K562 (cell line): ENCODE measurements at regions not wholly inside any gene's neighbourhood (a gene's known extent, or its start where the extent isn't known, plus 50 kb on each side); places are given as distances from the start of the nearest gene placed in this dataset.

Experiments used
- ATAC-seq: fragments of 200-7000 bp; cut with Tn5 transposase; 3 replicates; pipeline ENCODE4 v1.9.1; 2020; ENCODE audit warnings: moderate library complexity
- BruUV-seq: library from RNA; stranded (reverse); fragments of 400-500 nt; replicated peaks from 2 replicates; lab custom pipeline; 2021; lab: Mats Ljungman, UMichigan
- CTCF ChIA-PET: fragments of 300-600 bp; formaldehyde crosslinking; extraction: SDS; loops from one replicate; lab custom pipeline; 2021; ENCODE audit warnings: low intra/inter-chr PET ratio; lab: Yijun Ruan, JAX
- POLR2A ChIA-PET: fragments of 300-600, 350-650 bp; sonication (Branson Sonifier 250); formaldehyde crosslinking; extraction: SDS; loops from one replicate; lab custom pipeline; 2021; ENCODE audit warnings: antibody characterized with exemption, inconsistent platforms; lab: Yijun Ruan, JAX
- DNase-seq, 4 experiments: peaks; one replicate each; pipeline versions ENCODE4 v3.0.0 to v3.0.0-alpha.2; 2011 to 2018; ENCODE audit warnings: low spot score in 3 of 4, mixed read lengths in 3 of 4; ENCODE audit errors: extremely low read depth in 1 of 4
- FAIRE-seq: peaks from 2 replicates; lab custom pipeline; 2011; peaks lifted over from hg19 to GRCh38; lab: Jason Lieb, UNC
- H2AFZ ChIP-seq: 2 replicates; pipeline ENCODE4 v1.6.0; 2011; ENCODE audit warnings: low read depth, low read length, control low read depth, inconsistent platforms
- H3K27ac ChIP-seq: fragments of 200-600 bp; 3 replicates; pipeline ENCODE4 v1.8.0; 2011; ENCODE audit warnings: low read depth, mild to moderate bottlenecking, control low read depth, inconsistent platforms, low read length, moderate library complexity, mixed read lengths; ENCODE audit errors: extremely low read depth
- H3K27me3 ChIP-seq, 2 experiments: fragments of 300-600 bp in 1 of 2; 2 replicates in 1 of 2; 3 replicates in 1 of 2; pipeline versions ENCODE4 v1.6.0 to v1.8.0; 2011; ENCODE audit warnings: inconsistent platforms in 2 of 2, low read length in 2 of 2, mild to moderate bottlenecking in 1 of 2, mixed read lengths in 1 of 2, moderate library complexity in 1 of 2; ENCODE audit not compliant: control insufficient read depth in 2 of 2, insufficient read depth in 2 of 2
- H3K36me3 ChIP-seq: fragments of 300-600 bp; 3 replicates; pipeline ENCODE4 v1.8.0; 2011; ENCODE audit warnings: mild to moderate bottlenecking, low read length, inconsistent platforms; ENCODE audit not compliant: control insufficient read depth, insufficient read depth
- H3K4me1 ChIP-seq, 2 experiments: fragments of 200-600 bp in 1 of 2; replicated peaks in 1 of 2; 2 replicates in 1 of 2; 3 replicates in 1 of 2; pipeline versions ENCODE4 v1.5.1 to v1.8.0; 2011; ENCODE audit warnings: inconsistent platforms in 2 of 2, low read length in 2 of 2, mild to moderate bottlenecking in 1 of 2, mixed read lengths in 1 of 2, moderate library complexity in 1 of 2; ENCODE audit not compliant: control insufficient read depth in 2 of 2, insufficient read depth in 2 of 2
- H3K4me2 ChIP-seq: 2 replicates; pipeline ENCODE4 v1.6.1; 2011; ENCODE audit warnings: low read length, control low read depth, inconsistent platforms, mixed read lengths; ENCODE audit not compliant: insufficient read depth
- H3K4me3 ChIP-seq: fragments of 200-600 bp; sonication (generic), shearing (Covaris generic); 2 replicates; pipeline ENCODE4 v1.5.1; 2016; ENCODE audit warnings: control low read depth, inconsistent platforms
- H3K79me2 ChIP-seq: fragments of 200-600 bp; 3 replicates; pipeline ENCODE4 v1.8.0; 2011; ENCODE audit warnings: low read length, inconsistent platforms; ENCODE audit not compliant: control insufficient read depth, insufficient read depth
- H3K9ac ChIP-seq, 2 experiments: 2 replicates each; pipeline versions ENCODE4 v1.6.0 to v1.6.1; 2011; ENCODE audit warnings: low read depth in 2 of 2, low read length in 2 of 2, control low read depth in 1 of 2, inconsistent platforms in 1 of 2, mild to moderate bottlenecking in 1 of 2, mixed read lengths in 1 of 2; ENCODE audit not compliant: insufficient read depth in 1 of 2
- H3K9me1 ChIP-seq: one replicate; pipeline ENCODE4 v1.6.0; 2011; ENCODE audit warnings: inconsistent platforms, mild to moderate bottlenecking, low read length, moderate library complexity; ENCODE audit not compliant: control insufficient read depth, insufficient read depth
- H3K9me3 ChIP-seq: replicated peaks from 2 replicates; pipeline ENCODE4 v1.5.1; 2011; ENCODE audit warnings: low read depth, low read length, inconsistent platforms; ENCODE audit not compliant: control insufficient read depth, insufficient read depth
- H4K20me1 ChIP-seq: replicated peaks from 2 replicates; pipeline ENCODE4 v1.6.1; 2011; ENCODE audit warnings: low read length, inconsistent platforms, mixed read lengths; ENCODE audit not compliant: control insufficient read depth, insufficient read depth
- CTBP1 ChIP-seq: fragments of 450-650 bp; IDR thresholded peaks from 2 replicates; pipeline ENCODE4 v1.6.1; 2016; ENCODE audit warnings: borderline replicate concordance
- ELF4 ChIP-seq: fragments of 450-650 bp; formaldehyde crosslinking; IDR thresholded peaks from 2 replicates; pipeline ENCODE4 v1.4.0; 2022; ENCODE audit warnings: missing genetic modification characterization
- ERF ChIP-seq: fragments of 450-650 bp; formaldehyde crosslinking; IDR thresholded peaks from 2 replicates; pipeline ENCODE4 v1.4.0; 2020; ENCODE audit warnings: mild to moderate bottlenecking, mixed read lengths
- ETS2 ChIP-seq: IDR thresholded peaks from 2 replicates; pipeline ENCODE4 v1.6.1; 2016; ENCODE audit warnings: borderline replicate concordance, missing genetic modification characterization, mild to moderate bottlenecking, moderate library complexity, missing compliant biosample characterization; ENCODE audit not compliant: poor library complexity, severe bottlenecking
- GTF2F1 ChIP-seq: IDR thresholded peaks from 2 replicates; pipeline ENCODE4 v1.6.1; 2011; ENCODE audit warnings: low read depth, low read length, improper control_type of control experiment
- MCM2 ChIP-seq: fragments of 450-650 bp; IDR thresholded peaks from 2 replicates; pipeline ENCODE4 v1.6.1; 2017; ENCODE audit warnings: low read depth, mild to moderate bottlenecking
- MEIS2 ChIP-seq: fragments of 450-650 bp; IDR thresholded peaks from 2 replicates; pipeline ENCODE4 v1.6.1; 2014; ENCODE audit warnings: mild to moderate bottlenecking; ENCODE audit not compliant: partially characterized antibody
- NBN ChIP-seq: fragments of 450-650 bp; IDR thresholded peaks from 2 replicates; pipeline ENCODE4 v1.6.1; 2016; ENCODE audit warnings: low read depth, mild to moderate bottlenecking
- POLR2G ChIP-seq: fragments of 200-400 bp; formaldehyde crosslinking; IDR thresholded peaks from 2 replicates; pipeline ENCODE4 v1.6.1; 2017; ENCODE audit warnings: low read depth, mild to moderate bottlenecking, antibody characterized with exemption, low read length, moderate library complexity
- PURB ChIP-seq: sonication (generic); formaldehyde crosslinking; IDR thresholded peaks from 2 replicates; pipeline ENCODE4 v1.9.0; 2021; ENCODE audit warnings: low read depth, mild to moderate bottlenecking, missing genetic modification reagents
- SLC30A9 ChIP-seq: fragments of 250-450 bp; sonication (Bioruptor Pico); IDR thresholded peaks from 2 replicates; pipeline ENCODE4 v1.8.0; 2022; ENCODE audit warnings: mild to moderate bottlenecking, moderate library complexity
- ZNF41 ChIP-seq: fragments of 250-450 bp; sonication (Bioruptor Pico); conservative IDR thresholded peaks from 2 replicates; pipeline ENCODE4 v1.4.0; 2020; ENCODE audit warnings: mild to moderate bottlenecking
- ZNF586 ChIP-seq: fragments of 450-650 bp; formaldehyde crosslinking; conservative IDR thresholded peaks from 2 replicates; pipeline ENCODE4 v1.4.0; 2020; ENCODE audit warnings: mild to moderate bottlenecking, moderate library complexity
- ZNF830 ChIP-seq: fragments of 250-450 bp; sonication (Bioruptor Pico); IDR thresholded peaks from 2 replicates; pipeline ENCODE4 v1.5.0; 2021; ENCODE audit warnings: mild to moderate bottlenecking
- WGBS: fragments of 100-300 bp; shearing (Covaris generic); methylation state at CpG from one replicate; pipeline ENCODE4 v1.1.6; 2016; ENCODE audit warnings: low coverage, mixed read lengths; ENCODE audit not compliant: insufficient coverage; ENCODE audit errors: missing lambda C conversion rate; 5-methylcytosine and 5-hydroxymethylcytosine counted together
- in situ Hi-C: fragments of 300-500 bp; cut with MboI; formaldehyde crosslinking; loops from 4 replicates; pipeline ENCODE4 v1.15.0; 2018; ENCODE audit warnings: inconsistent platforms, mixed read lengths
- intact Hi-C: fragments of 100-400 bp; cut with micrococcal nuclease; formaldehyde crosslinking; loops from 2 replicates; pipeline ENCODE4 v1.14.2; 2022
- TF ChIP-seq, protein P1 (sequence below): fragments of 450-650 bp; IDR thresholded peaks from 2 replicates; pipeline ENCODE4 v1.6.1; 2016; ENCODE audit warnings: mild to moderate bottlenecking
- TF ChIP-seq, protein P2 (sequence below): fragments of 450-650 bp; IDR thresholded peaks from 2 replicates; pipeline ENCODE4 v1.7.1; 2018; ENCODE audit warnings: mild to moderate bottlenecking, low read depth; ENCODE audit not compliant: partially characterized antibody

DNA sequence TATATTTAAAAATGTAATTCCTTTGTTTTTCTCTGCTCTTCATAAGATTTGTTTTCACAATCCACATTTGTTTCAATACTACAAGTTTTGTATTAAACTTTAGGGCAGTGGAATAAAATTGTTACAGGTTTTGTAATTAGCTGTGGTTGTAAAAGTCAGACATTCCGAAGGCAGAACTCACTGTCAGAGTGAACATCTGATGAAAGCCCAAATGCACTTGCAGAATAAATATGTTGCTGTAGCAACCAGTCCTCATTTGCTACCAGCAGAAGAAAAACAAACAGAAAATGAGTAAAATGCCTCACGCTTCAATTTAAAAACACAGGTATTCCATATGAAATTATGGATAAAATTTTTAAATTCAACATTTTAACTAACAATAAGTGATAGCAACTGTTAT, 740.1 kb upstream of the FAM174A start:
- Histone ChIP-seq H3K9me1 (no peaks in the 10 kb centered on the region), H3K27ac (no peak overlapping the region), H3K9ac (no peak overlapping the region), H3K36me3 (no peaks in the 10 kb centered on the region), H3K9me3 (no peaks in the 10 kb centered on the region), H3K79me2 (no peaks in the 10 kb centered on the region), H3K4me3 (no peak overlapping the region), H4K20me1 (no peaks in the 10 kb centered on the region), H3K4me1 (no peaks in the 10 kb centered on the region), H3K4me2 (no peak overlapping the region), H2AFZ (no peak overlapping the region), H3K27me3 (no peaks in the 10 kb centered on the region)
- FAIRE-seq (no peak), ATAC-seq (no peak), DNase-seq (no peak)
- intact Hi-C loops (no loop called here), in situ Hi-C loops (no loop called here)
- POLR2A ChIA-PET: no interaction called here
- CTCF ChIA-PET: no interaction called here
- BruUV-seq: no TSS peak
- TF ChIP-seq ELF4 (CRISPR knock-in tag) (no peak), SLC30A9 (CRISPR knock-in tag) (no peak), GTF2F1 (no peak), NBN (no peak), ETS2 (tag) (no peak), POLR2G (no peak), PURB (CRISPR knock-in tag) (no peak), ZNF586 (no peak), ERF (CRISPR knock-in tag) (no peak), ZNF41 (CRISPR knock-in tag) (no peak), MCM2 (no peak), MEIS2 (no peak), ZNF830 (CRISPR knock-in tag) (no peak), CTBP1 (no peak)
- TF ChIP-seq, protein P1, sequence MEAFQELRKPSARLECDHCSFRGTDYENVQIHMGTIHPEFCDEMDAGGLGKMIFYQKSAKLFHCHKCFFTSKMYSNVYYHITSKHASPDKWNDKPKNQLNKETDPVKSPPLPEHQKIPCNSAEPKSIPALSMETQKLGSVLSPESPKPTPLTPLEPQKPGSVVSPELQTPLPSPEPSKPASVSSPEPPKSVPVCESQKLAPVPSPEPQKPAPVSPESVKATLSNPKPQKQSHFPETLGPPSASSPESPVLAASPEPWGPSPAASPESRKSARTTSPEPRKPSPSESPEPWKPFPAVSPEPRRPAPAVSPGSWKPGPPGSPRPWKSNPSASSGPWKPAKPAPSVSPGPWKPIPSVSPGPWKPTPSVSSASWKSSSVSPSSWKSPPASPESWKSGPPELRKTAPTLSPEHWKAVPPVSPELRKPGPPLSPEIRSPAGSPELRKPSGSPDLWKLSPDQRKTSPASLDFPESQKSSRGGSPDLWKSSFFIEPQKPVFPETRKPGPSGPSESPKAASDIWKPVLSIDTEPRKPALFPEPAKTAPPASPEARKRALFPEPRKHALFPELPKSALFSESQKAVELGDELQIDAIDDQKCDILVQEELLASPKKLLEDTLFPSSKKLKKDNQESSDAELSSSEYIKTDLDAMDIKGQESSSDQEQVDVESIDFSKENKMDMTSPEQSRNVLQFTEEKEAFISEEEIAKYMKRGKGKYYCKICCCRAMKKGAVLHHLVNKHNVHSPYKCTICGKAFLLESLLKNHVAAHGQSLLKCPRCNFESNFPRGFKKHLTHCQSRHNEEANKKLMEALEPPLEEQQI: no peak
- TF ChIP-seq, protein P2, sequence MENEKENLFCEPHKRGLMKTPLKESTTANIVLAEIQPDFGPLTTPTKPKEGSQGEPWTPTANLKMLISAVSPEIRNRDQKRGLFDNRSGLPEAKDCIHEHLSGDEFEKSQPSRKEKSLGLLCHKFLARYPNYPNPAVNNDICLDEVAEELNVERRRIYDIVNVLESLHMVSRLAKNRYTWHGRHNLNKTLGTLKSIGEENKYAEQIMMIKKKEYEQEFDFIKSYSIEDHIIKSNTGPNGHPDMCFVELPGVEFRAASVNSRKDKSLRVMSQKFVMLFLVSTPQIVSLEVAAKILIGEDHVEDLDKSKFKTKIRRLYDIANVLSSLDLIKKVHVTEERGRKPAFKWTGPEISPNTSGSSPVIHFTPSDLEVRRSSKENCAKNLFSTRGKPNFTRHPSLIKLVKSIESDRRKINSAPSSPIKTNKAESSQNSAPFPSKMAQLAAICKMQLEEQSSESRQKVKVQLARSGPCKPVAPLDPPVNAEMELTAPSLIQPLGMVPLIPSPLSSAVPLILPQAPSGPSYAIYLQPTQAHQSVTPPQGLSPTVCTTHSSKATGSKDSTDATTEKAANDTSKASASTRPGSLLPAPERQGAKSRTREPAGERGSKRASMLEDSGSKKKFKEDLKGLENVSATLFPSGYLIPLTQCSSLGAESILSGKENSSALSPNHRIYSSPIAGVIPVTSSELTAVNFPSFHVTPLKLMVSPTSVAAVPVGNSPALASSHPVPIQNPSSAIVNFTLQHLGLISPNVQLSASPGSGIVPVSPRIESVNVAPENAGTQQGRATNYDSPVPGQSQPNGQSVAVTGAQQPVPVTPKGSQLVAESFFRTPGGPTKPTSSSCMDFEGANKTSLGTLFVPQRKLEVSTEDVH: no peak
- WGBS: 4% methylated on average over 2 of the region's 2 CpGs
